Fibroblast of lung (primary cell): ENCODE measurements at regions not wholly inside any gene's neighbourhood (a gene's known extent, or its start where the extent isn't known, plus 50 kb on each side); places are given as distances from the start of the nearest gene placed in this dataset.

Experiments
- CTCF ChIP-seq, 2 donors: IDR thresholded peaks in 1 of 2; conservative IDR thresholded peaks in 1 of 2; 1 replicate in 1 of 2; 2 replicates in 1 of 2; pipeline ENCODE4 v1.5.1; 2011 to 2012; ENCODE audit warnings: low read length in 2 of 2, control low read depth in 1 of 2, inconsistent platforms in 1 of 2, low read depth in 1 of 2, mild to moderate bottlenecking in 1 of 2
- EZH2 ChIP-seq: IDR thresholded peaks from 2 replicates; pipeline ENCODE4 v1.5.1; 2012; ENCODE audit warnings: low read length, control low read depth, mild to moderate bottlenecking; ENCODE audit errors: missing control alignments

GRCh38 chr9:71270554-71270953 is 149.1 kb upstream of the TRPM3 start:
- TF ChIP-seq CTCF (conservative IDR thresholded peaks at IDR 0.05 in 1 of 2, IDR thresholded peaks at IDR 0.05 in 1 of 2; ENCODE audit: low read depth in 1 of 2, low read length in 2 of 2) (no peak), EZH2 (no peak)
